ENCODE measurements at regions not wholly inside any gene's neighbourhood (a gene's known extent, or its start where the extent isn't known, plus 50 kb on each side); places are given as distances from the start of the nearest gene placed in this dataset.

DNA sequence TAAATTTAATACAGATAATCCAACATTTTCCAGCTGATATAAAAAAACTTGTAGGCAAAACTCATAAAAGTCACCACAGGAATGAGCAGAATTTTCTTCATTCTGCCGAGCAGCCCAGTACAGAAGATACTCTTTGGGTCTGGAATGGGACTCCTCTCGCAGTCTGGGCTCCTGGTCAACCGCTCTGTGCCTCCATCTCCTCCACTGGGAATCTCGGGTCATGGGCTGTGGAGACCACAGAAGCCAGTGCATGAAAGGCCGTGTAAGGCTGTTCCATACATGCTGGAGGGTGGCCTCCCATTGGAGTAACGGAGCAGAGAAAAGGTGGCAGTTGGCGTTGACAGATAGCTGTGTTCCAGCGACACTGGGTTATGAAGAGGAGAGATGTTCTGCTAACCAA, 616.4 kb upstream of the MGMT start:
- H3K9me3 ChIP-seq (replicated peaks; ENCODE audit: control insufficient read depth, insufficient read depth, low read depth, low read length): no peaks in the 10 kb centered on the region
- no peaks in the 10 kb centered on the region for H3K9me1 ChIP-seq (ENCODE audit: control insufficient read depth, insufficient read depth, low read length)
- WGBS (ENCODE audit: insufficient coverage, low coverage, missing lambda C conversion rate): 4% methylated on average over 7 of the region's 8 CpGs
- no peak overlapping the region for H3K27ac ChIP-seq (ENCODE audit: extremely low read depth, low read depth, low read length)
- no peaks in the 10 kb centered on the region for H4K20me1 ChIP-seq (replicated peaks; ENCODE audit: control insufficient read depth, insufficient read depth, low read length)
- in situ Hi-C loops (cut with MboI) (loop anchor here (25.0 kb wide), 1 partner anchor 588 kb away; no protein-coding TSS in a partner anchor), intact Hi-C loops (cut with micrococcal nuclease) (no loop called here)
- H2AFZ ChIP-seq (ENCODE audit: low read depth, low read length): no peak overlapping the region
- H3K27me3 ChIP-seq (ENCODE audit: control insufficient read depth in 2 of 2, insufficient read depth in 2 of 2, low read length in 2 of 2): peaks cover 0 to 21% of the 10 kb centered on the region in 2 experiments; a peak in 4 of 5 replicates
- no peak overlapping the region for H3K9ac ChIP-seq (ENCODE audit: insufficient read depth in 1 of 2, low read depth in 2 of 2, low read length in 2 of 2)
- H3K4me2 ChIP-seq (ENCODE audit: insufficient read depth, low read length): no peak overlapping the region
- H3K4me3 ChIP-seq: no peak overlapping the region
- H3K79me2 ChIP-seq (ENCODE audit: control insufficient read depth, insufficient read depth, low read length): no peaks in the 10 kb centered on the region
- no peaks in the 10 kb centered on the region for H3K4me1 ChIP-seq (replicated peaks in 1 of 2; ENCODE audit: control insufficient read depth in 2 of 2, insufficient read depth in 2 of 2, low read length in 2 of 2)
- ATAC-seq (no peak), FAIRE-seq (no peak), DNase-seq (ENCODE audit: extremely low read depth in 1 of 4, low spot score in 3 of 4) (no peak)
- POLR2A ChIA-PET: no interaction called here
- CTCF ChIA-PET (ENCODE audit: low intra/inter-chr PET ratio): no interaction called here
- BruUV-seq (replicated peaks): no TSS peak
- TF ChIP-seq, protein P1, sequence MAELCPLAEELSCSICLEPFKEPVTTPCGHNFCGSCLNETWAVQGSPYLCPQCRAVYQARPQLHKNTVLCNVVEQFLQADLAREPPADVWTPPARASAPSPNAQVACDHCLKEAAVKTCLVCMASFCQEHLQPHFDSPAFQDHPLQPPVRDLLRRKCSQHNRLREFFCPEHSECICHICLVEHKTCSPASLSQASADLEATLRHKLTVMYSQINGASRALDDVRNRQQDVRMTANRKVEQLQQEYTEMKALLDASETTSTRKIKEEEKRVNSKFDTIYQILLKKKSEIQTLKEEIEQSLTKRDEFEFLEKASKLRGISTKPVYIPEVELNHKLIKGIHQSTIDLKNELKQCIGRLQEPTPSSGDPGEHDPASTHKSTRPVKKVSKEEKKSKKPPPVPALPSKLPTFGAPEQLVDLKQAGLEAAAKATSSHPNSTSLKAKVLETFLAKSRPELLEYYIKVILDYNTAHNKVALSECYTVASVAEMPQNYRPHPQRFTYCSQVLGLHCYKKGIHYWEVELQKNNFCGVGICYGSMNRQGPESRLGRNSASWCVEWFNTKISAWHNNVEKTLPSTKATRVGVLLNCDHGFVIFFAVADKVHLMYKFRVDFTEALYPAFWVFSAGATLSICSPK (IDR thresholded peaks at IDR 0.05; ENCODE audit: borderline replicate concordance): no peak
- TF ChIP-seq TEAD1 (CRISPR knock-in tag; IDR thresholded peaks at IDR 0.05) (no peak), JUN (IDR thresholded peaks at IDR 0.05; ENCODE audit: borderline replicate concordance, low read depth, low read length) (no peak), JUN (CRISPR knock-in tag; IDR thresholded peaks at IDR 0.05; ENCODE audit: borderline replicate concordance) (no peak), TBL1XR1 (IDR thresholded peaks at IDR 0.05; ENCODE audit: low read length in 2 of 2) (no peak), ZNF655 (CRISPR knock-in tag; IDR thresholded peaks at IDR 0.05) (no peak), TCF3 (CRISPR knock-in tag; IDR thresholded peaks at IDR 0.05) (no peak)
- H3K36me3 ChIP-seq (ENCODE audit: control insufficient read depth, insufficient read depth, low read length): no peaks in the 10 kb centered on the region

All from K562 (cell line).